Skin epidermis (tissue), 12 donors: ENCODE measurements at regions not wholly inside any gene's neighbourhood (a gene's known extent, or its start where the extent isn't known, plus 50 kb on each side); places are given as distances from the start of the nearest gene placed in this dataset.

ENCODE experiments used
- H3K27ac ChIP-seq, 21 experiments: fragments of 200-600 bp; sonication (generic) in 11 of 21; one replicate each; pipeline ENCODE4 v1.5.0; 2020; ENCODE audit warnings: mild to moderate bottlenecking in 3 of 21, inconsistent platforms in 2 of 21, moderate library complexity in 2 of 21
- H3K4me3 ChIP-seq, 7 experiments: fragments of 200-600 bp; sonication (generic) in 2 of 7; one replicate each; pipeline ENCODE4 v1.5.0; 2020; ENCODE audit warnings: inconsistent platforms in 2 of 7, mild to moderate bottlenecking in 2 of 7, moderate library complexity in 1 of 7

GRCh38 chr11:38510041-38510440, 1912.0 kb upstream of the RAG2 start:
- H3K27ac ChIP-seq = no peak overlapping the region
- H3K4me3 ChIP-seq = no peak overlapping the region

GRCh38 chr11:38503876-38504275, 1905.8 kb upstream of the RAG2 start:
- Histone ChIP-seq H3K27ac (no peak overlapping the region), H3K4me3 (no peak overlapping the region)

GRCh38 chr11:38498721-38499120, 1900.7 kb upstream of the RAG2 start:
- Histone ChIP-seq H3K4me3 (no peak overlapping the region), H3K27ac (no peak overlapping the region)

DNA sequence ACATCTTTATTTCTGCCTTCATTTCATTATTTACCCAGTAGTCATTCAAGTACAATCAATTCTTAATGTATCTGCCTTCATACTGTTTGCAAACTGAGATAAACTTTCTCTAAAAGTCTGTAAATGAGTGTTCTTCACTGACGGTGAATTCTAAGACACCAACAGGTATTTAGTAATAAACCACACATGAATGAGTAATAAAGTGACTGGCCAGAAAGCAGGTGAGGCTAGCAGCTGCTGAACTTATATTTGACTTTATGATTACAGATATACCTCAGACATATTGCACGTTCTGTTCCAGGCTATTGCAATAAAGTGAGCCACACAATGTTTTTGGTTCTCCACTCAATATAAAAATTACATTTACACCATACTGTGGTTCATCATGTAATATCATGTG, 1894.0 kb upstream of the RAG2 start:
- Histone ChIP-seq H3K27ac (no peak overlapping the region), H3K4me3 (no peak overlapping the region)

- Histone ChIP-seq H3K4me3 (no peak overlapping the region), H3K27ac (no peak overlapping the region)
Measured at GRCh38 chr11:38481391-38481790, 1883.4 kb upstream of the RAG2 start.

DNA sequence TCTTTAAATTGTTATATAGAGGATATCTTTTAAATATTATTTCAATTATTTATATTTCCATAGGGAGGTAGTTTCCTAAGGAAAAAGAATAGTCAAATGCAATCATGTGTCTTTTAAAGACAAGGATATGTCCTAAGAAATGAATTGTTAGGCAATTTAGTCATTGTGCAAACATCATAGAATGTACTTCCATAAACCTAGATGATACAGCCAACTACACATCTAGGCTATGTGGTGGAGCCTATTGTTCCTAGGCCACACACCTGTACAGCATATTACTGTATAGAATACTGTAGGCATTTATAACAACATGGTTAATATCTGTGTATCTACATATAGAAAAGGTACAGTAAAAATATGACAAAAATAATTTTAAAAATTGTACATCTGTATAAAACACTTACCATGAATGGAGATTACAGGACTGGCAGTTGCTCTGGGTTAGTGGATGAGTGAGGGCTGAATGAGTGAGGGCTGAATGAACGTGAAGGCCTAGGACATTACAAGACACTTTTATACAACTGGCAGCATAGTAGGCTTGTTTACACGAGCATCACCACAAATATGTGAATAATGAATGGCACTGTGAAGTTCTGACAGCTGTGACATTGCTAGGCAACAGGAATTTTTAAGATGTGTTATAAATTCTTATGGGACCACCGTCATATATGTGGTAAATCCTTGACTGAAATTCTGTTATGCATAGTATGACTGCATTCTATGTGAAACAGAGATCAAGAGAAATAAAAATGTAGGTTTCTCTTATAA, 1879.0 kb upstream of the RAG2 start:
- no peak overlapping the region for H3K4me3 ChIP-seq
- H3K27ac ChIP-seq = no peak overlapping the region

GRCh38 chr11:38461751-38462150, 1863.7 kb upstream of the RAG2 start:
- H3K27ac ChIP-seq = no peak overlapping the region
- H3K4me3 ChIP-seq = no peak overlapping the region

DNA sequence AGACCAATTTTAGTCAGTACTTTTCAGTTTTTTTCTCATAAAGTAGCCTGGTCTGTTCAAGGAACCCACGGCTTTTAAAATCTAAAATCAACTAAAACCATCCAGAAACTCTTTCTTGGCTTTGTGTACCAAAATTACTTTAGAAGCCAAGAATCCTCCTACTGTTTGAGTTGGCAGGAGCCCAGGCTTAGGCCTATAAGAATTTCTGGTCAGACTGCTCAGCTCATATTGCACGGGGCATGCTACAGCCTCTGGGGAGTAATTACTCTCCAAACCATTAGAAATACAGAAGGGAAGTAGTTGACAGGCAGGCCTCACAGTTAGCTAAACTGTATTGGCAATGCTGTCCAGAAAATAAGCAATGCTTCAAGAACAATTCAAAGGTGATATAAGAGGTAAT, 1862.9 kb upstream of the RAG2 start:
- Histone ChIP-seq H3K27ac (no peak overlapping the region), H3K4me3 (no peak overlapping the region)

GRCh38 chr11:38460429-38460828, 1862.4 kb upstream of the RAG2 start:
- Histone ChIP-seq H3K27ac (no peak overlapping the region), H3K4me3 (no peak overlapping the region)

GRCh38 chr11:38456371-38456770, 1858.3 kb upstream of the RAG2 start:
- Histone ChIP-seq H3K27ac (no peak overlapping the region), H3K4me3 (no peak overlapping the region)

GRCh38 chr11:38448284-38448683, 1850.2 kb upstream of the RAG2 start:
- H3K27ac ChIP-seq = no peak overlapping the region
- no peak overlapping the region for H3K4me3 ChIP-seq

DNA sequence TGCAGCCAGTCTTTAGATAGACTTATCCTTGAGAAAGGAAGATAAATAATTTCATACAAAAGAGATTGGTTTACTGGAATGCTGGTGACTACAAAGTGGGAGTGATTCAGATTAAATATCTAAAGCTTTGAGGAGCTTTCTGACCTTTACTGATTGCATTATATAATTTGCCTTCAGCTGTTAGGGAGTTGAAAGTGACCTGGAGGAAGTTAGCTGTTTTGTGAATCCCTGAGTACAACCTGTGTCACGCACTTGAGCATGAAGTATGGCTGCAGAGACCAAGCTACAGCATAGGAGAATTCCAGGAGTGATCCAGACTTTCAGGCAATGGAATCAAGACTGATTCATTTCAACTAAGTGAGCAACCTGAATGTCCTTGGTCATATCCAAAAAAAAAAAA, 1848.3 kb upstream of the RAG2 start:
- H3K4me3 ChIP-seq = no peak overlapping the region

GRCh38 chr11:38438091-38438490, 1840.1 kb upstream of the RAG2 start:
- H3K4me3 ChIP-seq = no peak overlapping the region
- no peak overlapping the region for H3K27ac ChIP-seq

More for the DNA sequence above, 1848.3 kb upstream of the RAG2 start:
- no peak overlapping the region for H3K27ac ChIP-seq

DNA sequence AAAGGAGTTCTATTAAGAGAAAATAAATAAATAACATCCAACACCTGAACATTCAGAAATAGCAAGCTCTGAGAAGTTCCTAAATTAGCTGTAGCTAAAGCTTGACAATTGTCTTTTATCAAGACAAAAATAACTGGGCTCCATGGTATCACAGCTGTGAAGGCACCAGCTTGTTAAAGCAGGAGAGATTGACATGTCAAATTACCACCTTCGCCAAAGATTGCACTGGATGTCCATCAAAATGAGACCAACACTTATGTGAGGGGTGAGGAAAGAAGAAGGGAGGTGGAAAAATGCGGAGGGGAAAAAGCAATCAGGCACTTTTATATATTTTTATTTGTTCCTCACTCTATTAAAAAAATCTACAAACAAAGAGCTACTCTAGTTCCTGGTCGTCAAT, 1827.5 kb upstream of the RAG2 start:
- Histone ChIP-seq H3K27ac (no peak overlapping the region), H3K4me3 (no peak overlapping the region)

DNA sequence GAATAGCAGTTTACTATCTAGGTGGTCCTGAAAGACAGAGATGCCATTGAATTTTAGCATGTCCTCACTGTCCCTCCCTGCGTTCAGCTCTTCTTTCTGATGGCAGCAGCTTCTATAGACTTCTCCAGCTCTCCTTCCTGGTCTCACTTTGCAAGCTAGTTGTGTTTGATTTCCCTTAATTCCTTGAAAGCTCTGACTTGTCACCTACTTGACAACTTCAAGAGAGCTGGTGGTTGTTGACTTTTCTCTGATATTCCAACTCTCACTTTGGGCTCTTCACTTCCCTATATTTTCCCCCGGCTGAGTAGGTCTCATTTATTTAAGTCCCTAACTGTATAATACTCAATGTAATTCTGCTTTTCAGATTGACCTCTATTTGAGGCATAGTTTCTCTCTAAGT, 1825.0 kb upstream of the RAG2 start:
- Histone ChIP-seq H3K4me3 (no peak overlapping the region), H3K27ac (no peak overlapping the region)

DNA sequence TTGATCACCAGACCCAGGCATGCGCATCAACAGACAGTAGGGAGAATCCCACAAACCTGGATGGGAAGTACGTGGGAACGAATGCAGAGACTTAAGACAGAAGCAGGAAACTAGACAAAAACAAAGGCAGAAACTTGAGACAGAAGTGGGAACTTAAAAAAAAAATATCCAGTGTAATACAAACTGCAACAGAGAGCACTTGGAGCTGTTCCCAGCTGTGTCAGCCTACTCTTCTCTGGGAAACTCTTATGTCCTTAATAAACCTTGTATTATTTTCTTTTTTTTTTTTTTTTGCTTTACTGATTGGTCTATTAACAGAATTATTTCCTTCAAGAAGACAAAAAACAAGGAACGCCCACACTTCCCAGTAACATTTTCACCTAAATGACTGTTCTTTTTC, 1818.1 kb upstream of the RAG2 start:
- no peak overlapping the region for H3K27ac ChIP-seq
- no peak overlapping the region for H3K4me3 ChIP-seq

DNA sequence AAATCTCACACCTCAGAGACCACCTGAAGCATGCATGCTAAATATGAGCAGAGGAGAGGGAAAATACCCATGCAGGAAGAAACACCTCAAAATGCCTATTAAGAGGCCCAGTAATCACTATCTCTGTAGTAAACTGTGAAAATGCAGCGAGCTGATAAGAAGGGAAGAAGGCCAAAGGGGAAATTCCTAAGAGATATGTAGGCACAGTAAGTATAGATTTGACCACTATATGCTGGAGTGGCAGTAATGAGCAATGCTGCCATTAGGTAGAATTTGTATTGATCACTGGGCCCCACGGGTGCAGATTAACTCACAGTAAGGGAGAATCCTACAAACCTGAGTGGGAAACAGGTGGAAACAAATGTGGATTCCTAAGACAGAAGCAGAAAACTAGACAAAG, 1813.1 kb upstream of the RAG2 start:
- H3K4me3 ChIP-seq = no peak overlapping the region
- H3K27ac ChIP-seq = no peak overlapping the region

DNA sequence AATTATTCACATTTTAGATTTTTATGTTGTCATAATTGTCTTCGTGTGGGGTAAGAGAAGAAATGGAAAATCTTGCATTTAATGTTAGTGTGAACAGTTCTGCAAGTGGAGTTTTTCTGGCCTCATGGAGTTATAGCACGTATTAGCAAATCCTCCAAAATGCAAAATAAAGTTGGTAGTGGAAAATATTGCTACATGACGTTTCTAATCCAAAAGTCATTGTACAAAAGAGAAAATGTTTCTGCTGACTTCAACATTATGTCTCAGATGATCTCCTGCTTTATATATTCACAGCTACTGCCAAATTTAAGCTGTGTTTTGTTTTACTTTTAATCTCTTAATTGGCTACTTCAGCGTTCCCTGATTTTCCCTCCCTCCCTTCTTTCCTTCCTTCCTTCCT, 1804.0 kb upstream of the RAG2 start:
- Histone ChIP-seq H3K4me3 (no peak overlapping the region), H3K27ac (no peak overlapping the region)

- Histone ChIP-seq H3K4me3 (no peak overlapping the region), H3K27ac (no peak overlapping the region)
Measured at GRCh38 chr11:38392176-38392575, 1794.1 kb upstream of the RAG2 start.

DNA sequence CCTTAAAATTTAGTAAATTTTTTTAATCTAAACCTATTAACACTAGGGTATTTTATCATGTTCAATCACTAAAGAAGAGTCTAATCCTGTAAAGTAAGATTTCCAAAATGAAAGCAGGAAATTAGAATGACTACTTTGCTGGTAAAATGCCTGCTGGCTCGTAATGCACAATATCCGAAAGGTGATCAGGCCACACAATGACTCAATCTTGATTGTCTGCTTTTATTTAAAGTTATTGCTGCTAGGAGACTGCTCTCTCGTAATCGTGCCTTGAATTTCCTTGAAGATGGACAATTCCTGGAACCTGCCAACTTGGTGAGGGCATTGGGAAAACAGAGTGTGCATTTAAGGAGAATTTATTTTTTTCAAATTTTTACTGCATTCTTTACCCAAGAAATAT, 1786.5 kb upstream of the RAG2 start:
- H3K4me3 ChIP-seq = no peak overlapping the region
- no peak overlapping the region for H3K27ac ChIP-seq

DNA sequence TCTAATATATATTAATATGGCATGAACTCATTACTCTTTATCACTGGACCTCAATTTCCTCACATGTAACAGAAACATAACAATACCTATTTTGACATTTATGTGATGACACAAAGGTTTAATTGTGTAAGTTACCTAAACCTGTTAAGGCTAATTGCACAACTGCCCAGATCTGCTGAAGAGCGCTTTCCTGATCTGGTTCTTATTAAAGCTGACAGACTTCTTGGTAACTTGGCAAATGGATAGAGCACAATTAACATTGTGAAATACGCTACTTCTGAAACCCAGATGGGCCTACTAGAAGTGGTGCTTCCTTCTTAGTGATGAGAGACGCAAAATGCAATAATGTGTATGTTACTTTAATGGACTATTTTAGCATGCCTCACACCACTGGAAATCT, 1767.2 kb upstream of the RAG2 start:
- no peak overlapping the region for H3K4me3 ChIP-seq

GRCh38 chr11:38356255-38356654, 1758.2 kb upstream of the RAG2 start:
- no peak overlapping the region for H3K4me3 ChIP-seq

More for the DNA sequence above, 1767.2 kb upstream of the RAG2 start:
- H3K27ac ChIP-seq = no peak overlapping the region

More at GRCh38 chr11:38356255-38356654, 1758.2 kb upstream of the RAG2 start:
- H3K27ac ChIP-seq = no peak overlapping the region
